H9 (cell line): ENCODE measurements at regions not wholly inside any gene's neighbourhood (a gene's known extent, or its start where the extent isn't known, plus 50 kb on each side); places are given as distances from the start of the nearest gene placed in this dataset.
"Not testable (repeated sequence)": the region's sequence is repeated elsewhere in the genome, so short reads cannot be mapped to it uniquely, and the experiment has no call there.

Experiments used
- DNase-seq: peaks from one replicate; pipeline ENCODE4 v3.0.0-alpha.2; 2017
- H2AFZ ChIP-seq: one replicate; pipeline ENCODE4 v1.6.1; 2013; ENCODE audit warnings: mild to moderate bottlenecking, low read length, control low read depth, moderate library complexity
- H2AK5ac ChIP-seq: 2 replicates; pipeline ENCODE4 v1.6.1; 2013; ENCODE audit warnings: low read length, control low read depth, mixed read lengths; ENCODE audit not compliant: insufficient read length
- H2BK120ac ChIP-seq: one replicate; pipeline ENCODE4 v1.6.1; 2013; ENCODE audit warnings: low read depth, mild to moderate bottlenecking, low read length, control low read depth, inconsistent platforms; ENCODE audit not compliant: poor library complexity, severe bottlenecking
- H2BK12ac ChIP-seq: 2 replicates; pipeline ENCODE4 v1.6.1; 2013; ENCODE audit warnings: low read length, control low read depth, mixed read lengths, low read depth; ENCODE audit not compliant: insufficient read length
- H2BK15ac ChIP-seq: 2 replicates; pipeline ENCODE4 v1.6.1; 2013; ENCODE audit warnings: low read depth, low read length, control low read depth
- H2BK20ac ChIP-seq: one replicate; pipeline ENCODE4 v1.6.1; 2013; ENCODE audit warnings: low read depth, mild to moderate bottlenecking, low read length, control low read depth, inconsistent platforms; ENCODE audit not compliant: poor library complexity, severe bottlenecking
- H2BK5ac ChIP-seq: 2 replicates; pipeline ENCODE4 v1.6.1; 2013; ENCODE audit warnings: low read length, control low read depth, mixed read lengths; ENCODE audit not compliant: insufficient read length
- H3K14ac ChIP-seq: 2 replicates; pipeline ENCODE4 v1.6.1; 2013; ENCODE audit warnings: low read length, control low read depth; ENCODE audit not compliant: insufficient read depth
- H3K18ac ChIP-seq: 2 replicates; pipeline ENCODE4 v1.6.1; 2013; ENCODE audit warnings: low read depth, mild to moderate bottlenecking, mixed read lengths, low read length, control low read depth; ENCODE audit not compliant: insufficient read length
- H3K23ac ChIP-seq: 2 replicates; pipeline ENCODE4 v1.6.1; 2013; ENCODE audit warnings: low read length, control low read depth, mixed read lengths, low read depth; ENCODE audit not compliant: insufficient read length
- H3K23me2 ChIP-seq: 2 replicates; pipeline ENCODE4 v1.6.1; 2013; ENCODE audit warnings: low read depth, mild to moderate bottlenecking, mixed read lengths, low read length, control low read depth; ENCODE audit not compliant: insufficient read length, poor library complexity, severe bottlenecking
- H3K27ac ChIP-seq: 2 replicates; pipeline ENCODE4 v1.5.1; 2013; ENCODE audit warnings: low read length, control low read depth, mixed read lengths, low read depth; ENCODE audit not compliant: insufficient read length
- H3K27me3 ChIP-seq: 2 replicates; pipeline ENCODE4 v1.6.1; 2013; ENCODE audit warnings: low read length, control low read depth, inconsistent platforms; ENCODE audit not compliant: insufficient read depth
- H3K4ac ChIP-seq: 2 replicates; pipeline ENCODE4 v1.6.1; 2013; ENCODE audit warnings: low read depth, mild to moderate bottlenecking, control low read depth, inconsistent platforms, low read length, moderate library complexity
- H3K4me1 ChIP-seq: 2 replicates; pipeline ENCODE4 v1.6.1; 2013; ENCODE audit warnings: low read length, control low read depth, inconsistent platforms; ENCODE audit not compliant: insufficient read depth
- H3K4me2 ChIP-seq: 2 replicates; pipeline ENCODE4 v1.6.1; 2013; ENCODE audit warnings: low read length, control low read depth, mixed read lengths; ENCODE audit not compliant: insufficient read length, insufficient read depth
- H3K56ac ChIP-seq: 2 replicates; pipeline ENCODE4 v1.6.1; 2013; ENCODE audit warnings: low read depth, mild to moderate bottlenecking, mixed read lengths, low read length, control low read depth; ENCODE audit not compliant: insufficient read length
- H3K79me1 ChIP-seq: 2 replicates; pipeline ENCODE4 v1.6.1; 2013; ENCODE audit warnings: low read depth, mild to moderate bottlenecking, moderate library complexity, low read length, control low read depth, inconsistent platforms; ENCODE audit not compliant: insufficient read depth, poor library complexity, severe bottlenecking
- H3K79me2 ChIP-seq: 2 replicates; pipeline ENCODE4 v1.6.1; 2013; ENCODE audit warnings: low read length, control low read depth, inconsistent platforms; ENCODE audit not compliant: insufficient read depth
- H3K9ac ChIP-seq: 2 replicates; pipeline ENCODE4 v1.6.1; 2013; ENCODE audit warnings: low read length, control low read depth, mixed read lengths; ENCODE audit not compliant: insufficient read length; ENCODE audit errors: extremely low read depth
- H3K9me3 ChIP-seq: one replicate; pipeline ENCODE4 v1.6.1; 2013; ENCODE audit warnings: low read depth, low read length, inconsistent platforms; ENCODE audit not compliant: control insufficient read depth
- H3T11ph ChIP-seq: one replicate; pipeline ENCODE4 v1.6.1; 2013; ENCODE audit warnings: mild to moderate bottlenecking, low read length, control low read depth, inconsistent platforms
- H4K20me1 ChIP-seq: one replicate; pipeline ENCODE4 v1.6.1; 2013; ENCODE audit not compliant: control insufficient read depth, insufficient read length, insufficient read depth
- H4K5ac ChIP-seq: 2 replicates; pipeline ENCODE4 v1.6.1; 2013; ENCODE audit warnings: low read depth, mild to moderate bottlenecking, mixed read lengths, low read length, control low read depth; ENCODE audit not compliant: insufficient read length
- H4K8ac ChIP-seq: replicated peaks from 2 replicates; pipeline ENCODE4 v1.6.1; 2013; ENCODE audit warnings: low read length, control low read depth, mixed read lengths, low read depth; ENCODE audit not compliant: insufficient read length
- H4K91ac ChIP-seq: 2 replicates; pipeline ENCODE4 v1.6.1; 2013; ENCODE audit warnings: low read depth, mild to moderate bottlenecking, moderate library complexity, mixed read lengths, low read length, control low read depth; ENCODE audit not compliant: insufficient read length
- H3K27ac Mint-ChIP-seq, 3 experiments: 2 replicates in 2 of 3; 3 replicates in 1 of 3; pipeline ENCODE4 v1.8.0; 2020 to 2021; ENCODE audit warnings: mixed read lengths in 3 of 3, mild to moderate bottlenecking in 1 of 3, moderate library complexity in 1 of 3
- H3K27me3 Mint-ChIP-seq: 2 replicates; pipeline ENCODE4 v1.8.0; 2021; ENCODE audit warnings: low read depth, mild to moderate bottlenecking, moderate library complexity, mixed read lengths
- H3K36me3 Mint-ChIP-seq, 3 experiments: 2 replicates in 2 of 3; 3 replicates in 1 of 3; pipeline ENCODE4 v1.8.0; 2020 to 2021; ENCODE audit warnings: low read depth in 3 of 3, mixed read lengths in 3 of 3; ENCODE audit not compliant: insufficient read depth in 1 of 3
- H3K4me1 Mint-ChIP-seq, 2 experiments: 2 replicates each; pipeline ENCODE4 v1.8.0; 2020; ENCODE audit warnings: mixed read lengths in 2 of 2
- H3K4me3 Mint-ChIP-seq, 2 experiments: 2 replicates in 1 of 2; 3 replicates in 1 of 2; pipeline ENCODE4 v1.8.0; 2020 to 2021; ENCODE audit warnings: mild to moderate bottlenecking in 2 of 2, mixed read lengths in 2 of 2, moderate library complexity in 1 of 2
- H3K9me3 Mint-ChIP-seq, 2 experiments: 2 replicates in 1 of 2; 3 replicates in 1 of 2; pipeline ENCODE4 v1.8.0; 2020; ENCODE audit warnings: mild to moderate bottlenecking in 2 of 2, mixed read lengths in 2 of 2, moderate library complexity in 1 of 2
- CTCF ChIP-seq: fragments of 200-600 bp; sonication (generic); conservative IDR thresholded peaks from 3 replicates; pipeline ENCODE4 v1.8.0; 2021; ENCODE audit warnings: antibody characterized with exemption, mild to moderate bottlenecking
- WGBS: extraction: QIAGEN DNeasy Blood & Tissue Kit; methylation state at CpG from one replicate; pipeline ENCODE4 v1.1.7; 2013; ENCODE audit warnings: missing lambda C conversion rate, low lambda C conversion rate, mixed read lengths; ENCODE audit not compliant: insufficient read length; ENCODE audit errors: extremely low coverage; 5-methylcytosine and 5-hydroxymethylcytosine counted together

DNA sequence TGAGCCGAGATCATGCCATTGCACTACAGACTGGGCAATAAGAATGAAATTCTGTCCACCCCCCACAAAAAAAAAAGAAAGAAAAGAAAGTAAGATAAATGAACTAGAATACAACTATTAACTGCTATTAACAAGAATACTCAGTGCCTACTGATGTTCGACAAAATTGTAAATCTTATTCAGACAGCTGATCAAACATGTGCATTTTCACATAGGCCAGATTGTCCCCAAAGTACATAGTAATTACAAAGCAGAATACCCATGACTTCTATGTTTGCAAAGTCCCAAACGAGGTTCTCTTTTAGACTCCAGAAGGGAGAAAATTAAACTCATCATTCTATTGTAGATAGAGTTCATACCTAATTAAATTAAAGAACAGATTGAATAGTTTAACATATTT, 113.4 kb downstream of the UFM1 start:
- Mint-ChIP-seq H3K27me3 (no peaks in the 10 kb centered on the region), H3K4me3 (no peak overlapping the region), H3K27ac (no peak overlapping the region), H3K4me1 (no peaks in the 10 kb centered on the region), H3K9me3 (peaks cover 10 to 14% of the 10 kb centered on the region in 2 experiments), H3K36me3 (peaks cover 0 to 10% (median 0%) of the 10 kb centered on the region in 3 experiments; a peak in 4 of 7 replicates)
- Histone ChIP-seq H3K4me1 (no peaks in the 10 kb centered on the region), H3K4ac (no peak overlapping the region), H3K18ac (no peak overlapping the region), H2AK5ac (no peak overlapping the region), H3K27me3 (no peaks in the 10 kb centered on the region), H2BK120ac (no peak overlapping the region), H4K20me1 (no peaks in the 10 kb centered on the region), H2BK15ac (no peak overlapping the region), H4K8ac (no peak overlapping the region), H3K23ac (no peak overlapping the region), H2BK20ac (no peak overlapping the region), H4K5ac (no peak overlapping the region), H3T11ph (no peak overlapping the region), H3K23me2 (no peaks in the 10 kb centered on the region), H3K9ac (no peak overlapping the region), H3K14ac (no peak overlapping the region), H3K79me1 (no peaks in the 10 kb centered on the region), H3K56ac (no peak overlapping the region), H2BK5ac (no peak overlapping the region), H3K4me2 (no peak overlapping the region), H3K9me3 (no peaks in the 10 kb centered on the region), H3K79me2 (no peaks in the 10 kb centered on the region), H2AFZ (no peak overlapping the region), H2BK12ac (no peak overlapping the region), H3K27ac (no peak overlapping the region), H4K91ac (no peak overlapping the region)
- no peak for TF ChIP-seq CTCF
- no peak for DNase-seq
- WGBS = no CpG with 5 or more reads among the region's 3 CpGs

- WGBS = no CpG with 5 or more reads among the region's 34 CpGs
- H3K9ac ChIP-seq, H3K27ac Mint-ChIP-seq, H3K36me3 Mint-ChIP-seq, H3K18ac ChIP-seq, H2BK12ac ChIP-seq, H2BK20ac ChIP-seq, H3K9me3 ChIP-seq, H3K27me3 Mint-ChIP-seq, H3K4ac ChIP-seq, H3K27ac ChIP-seq, H2BK5ac ChIP-seq, H4K5ac ChIP-seq, H2AFZ ChIP-seq, H4K8ac ChIP-seq, H3K23ac ChIP-seq, H3K4me2 ChIP-seq, H3T11ph ChIP-seq, H3K4me1 ChIP-seq, H3K4me1 Mint-ChIP-seq, H2BK120ac ChIP-seq, H3K14ac ChIP-seq, H3K4me3 Mint-ChIP-seq, H4K20me1 ChIP-seq, H3K79me2 ChIP-seq, H3K27me3 ChIP-seq, DNase-seq, H3K23me2 ChIP-seq, H3K9me3 Mint-ChIP-seq, H2BK15ac ChIP-seq, H2AK5ac ChIP-seq, H4K91ac ChIP-seq, H3K79me1 ChIP-seq, H3K56ac ChIP-seq: not testable (repeated sequence)
These were observed 122.8 kb downstream of the UFM1 start for GRCh38 chr13:38472411-38472810.
